Endothelial cell of umbilical vein (primary cell): ENCODE measurements at regions not wholly inside any gene's neighbourhood (a gene's known extent, or its start where the extent isn't known, plus 50 kb on each side); places are given as distances from the start of the nearest gene placed in this dataset.

ENCODE experiments used
- CTCF ChIP-seq, 2 donors: IDR thresholded peaks; 1 replicate in 1 of 2; 2 replicates in 1 of 2; pipeline ENCODE4 v1.5.1; 2011; ENCODE audit warnings: low read length in 2 of 2, mild to moderate bottlenecking in 2 of 2, moderate library complexity in 2 of 2, control low read depth in 1 of 2, inconsistent platforms in 1 of 2, low read depth in 1 of 2; ENCODE audit not compliant: insufficient read depth in 1 of 2; ENCODE audit errors: extremely low read depth in 1 of 2
- EZH2 ChIP-seq: IDR thresholded peaks from 2 replicates; pipeline ENCODE4 v1.6.1; 2012; ENCODE audit warnings: borderline replicate concordance, low read depth, mild to moderate bottlenecking, moderate library complexity, low read length, inconsistent platforms; ENCODE audit not compliant: severe bottlenecking
- JUN ChIP-seq: IDR thresholded peaks from 2 replicates; pipeline ENCODE4 v1.6.1; 2011; ENCODE audit warnings: borderline replicate concordance, low read depth; ENCODE audit not compliant: insufficient read length, insufficient read depth
- MAX ChIP-seq: IDR thresholded peaks from 2 replicates; pipeline ENCODE4 v1.6.1; 2011; ENCODE audit not compliant: insufficient read depth, insufficient read length
- MYC ChIP-seq: IDR thresholded peaks from one replicate; pipeline ENCODE4 v1.6.1; 2011; ENCODE audit warnings: mild to moderate bottlenecking, low read depth, low read length
- POLR2A ChIP-seq: IDR thresholded peaks from 2 replicates; pipeline ENCODE4 v1.6.1; 2012; ENCODE audit warnings: low read depth, mild to moderate bottlenecking, control low read depth, low read length
- POLR2AphosphoS5 ChIP-seq: IDR thresholded peaks from 2 replicates; pipeline ENCODE4 v1.6.1; 2012; ENCODE audit warnings: low read depth, mild to moderate bottlenecking, control low read depth, low read length, moderate library complexity; ENCODE audit not compliant: insufficient read depth

GRCh38 chr4:136342666-136343065 is 1189.6 kb downstream of the PCDH18 start:
- no peak for TF ChIP-seq CTCF (IDR thresholded peaks at IDR 0.05; ENCODE audit: extremely low read depth in 1 of 2, insufficient read depth in 1 of 2, low read depth in 1 of 2, low read length in 2 of 2)
- TF ChIP-seq POLR2A = no peak
- TF ChIP-seq POLR2AphosphoS5 = no peak
- no peak for TF ChIP-seq EZH2
- TF ChIP-seq MAX = no peak
- TF ChIP-seq JUN = no peak
- TF ChIP-seq MYC = no peak
